ENCODE measurements at regions not wholly inside any gene's neighbourhood (a gene's known extent, or its start where the extent isn't known, plus 50 kb on each side); places are given as distances from the start of the nearest gene placed in this dataset.
"Not testable (repeated sequence)": the region's sequence is repeated elsewhere in the genome, so short reads cannot be mapped to it uniquely, and the experiment has no call there.

GRCh38 chr20:23299673-23300050, 50.9 kb upstream of the NXT1 start:
- ATAC-seq: no peak

- ATAC-seq: no peak
Observed at GRCh38 chr20:23298926-23299672, 51.5 kb upstream of the NXT1 start.

GRCh38 chr20:23298155-23298554, 52.4 kb upstream of the NXT1 start:
- no peak for ATAC-seq

- ATAC-seq: no peak
Observed at GRCh38 chr20:23296841-23297701, 53.5 kb upstream of the NXT1 start.

- no peak for ATAC-seq
Observed at GRCh38 chr20:23295934-23296333, 54.7 kb upstream of the NXT1 start.

- no peak for ATAC-seq
Observed at GRCh38 chr20:23294671-23295070, 55.9 kb upstream of the NXT1 start.

- ATAC-seq: no peak
Observed at GRCh38 chr20:23294166-23294565, 56.4 kb upstream of the NXT1 start.

GRCh38 chr20:23293689-23294088, 56.9 kb upstream of the NXT1 start:
- no peak for ATAC-seq

- not testable (repeated sequence) for ATAC-seq
Observed at GRCh38 chr20:23292311-23292710, 58.3 kb upstream of the NXT1 start.

GRCh38 chr20:23291575-23292240, 58.9 kb upstream of the NXT1 start:
- no peak for ATAC-seq

- ATAC-seq: no peak
Observed at GRCh38 chr20:23290761-23291574, 59.6 kb upstream of the NXT1 start.

- no peak for ATAC-seq
Observed at GRCh38 chr20:23289724-23290395, 60.7 kb upstream of the NXT1 start.

GRCh38 chr20:23289249-23289648, 61.3 kb upstream of the NXT1 start:
- no peak for ATAC-seq

GRCh38 chr20:23287354-23288190, 63.0 kb upstream of the NXT1 start:
- no peak for ATAC-seq

- ATAC-seq: no peak
Observed at GRCh38 chr20:23286346-23286745, 64.2 kb upstream of the NXT1 start.

GRCh38 chr20:23285536-23285935, 65.1 kb upstream of the NXT1 start:
- no peak for ATAC-seq

- ATAC-seq: no peak
Observed at GRCh38 chr20:23284009-23284408, 66.6 kb upstream of the NXT1 start.

GRCh38 chr20:23283096-23283850, 67.3 kb upstream of the NXT1 start:
- ATAC-seq: no peak

- ATAC-seq: no peak
Observed at GRCh38 chr20:23282546-23282945, 68.0 kb upstream of the NXT1 start.

- no peak for ATAC-seq
Observed at GRCh38 chr20:23282111-23282510, 68.5 kb upstream of the NXT1 start.
